AG09309 (cell line): ENCODE measurements at regions not wholly inside any gene's neighbourhood (a gene's known extent, or its start where the extent isn't known, plus 50 kb on each side); places are given as distances from the start of the nearest gene placed in this dataset.

ENCODE experiments used
- DNase-seq: peaks from one replicate; pipeline ENCODE4 v3.0.0-alpha.2; 2010; ENCODE audit warnings: low read depth
- H3K4me3 ChIP-seq: 2 replicates; pipeline ENCODE4 v1.5.1; 2011; ENCODE audit warnings: mild to moderate bottlenecking, low read depth, low read length, moderate library complexity; ENCODE audit not compliant: control insufficient read depth
- CTCF ChIP-seq: IDR thresholded peaks from 2 replicates; pipeline ENCODE4 v1.5.1; 2011; ENCODE audit warnings: mild to moderate bottlenecking, low read depth, low read length, inconsistent platforms; ENCODE audit not compliant: insufficient read depth, control insufficient read depth; ENCODE audit errors: missing control alignments

GRCh38 chrX:140917354-140918115 lies 84.9 kb upstream of the SPANXB1 start:
- no peak for TF ChIP-seq CTCF
- H3K4me3 ChIP-seq = no peak overlapping the region
- no peak for DNase-seq

- peak; percentile 72 for TF ChIP-seq CTCF
- peak; percentile 7 for DNase-seq
Measured at GRCh38 chrX:140918398-140919038, 83.9 kb upstream of the SPANXB1 start.

GRCh38 chrX:140920416-140920815 lies 82.0 kb upstream of the SPANXB1 start:
- no peak for TF ChIP-seq CTCF
- DNase-seq = no peak
- no peak overlapping the region for H3K4me3 ChIP-seq

More at GRCh38 chrX:140918398-140919038, 83.9 kb upstream of the SPANXB1 start:
- no peak overlapping the region for H3K4me3 ChIP-seq

- TF ChIP-seq CTCF = no peak
- no peak for DNase-seq
- no peak overlapping the region for H3K4me3 ChIP-seq
Measured at GRCh38 chrX:140923118-140923517, 79.3 kb upstream of the SPANXB1 start.

GRCh38 chrX:140928739-140929138 lies 73.7 kb upstream of the SPANXB1 start:
- DNase-seq = no peak
- TF ChIP-seq CTCF = no peak
- no peak overlapping the region for H3K4me3 ChIP-seq

GRCh38 chrX:140933016-140933415 lies 69.4 kb upstream of the SPANXB1 start:
- no peak for TF ChIP-seq CTCF
- no peak for DNase-seq
- H3K4me3 ChIP-seq = no peak overlapping the region
